ENCODE measurements at regions not wholly inside any gene's neighbourhood (a gene's known extent, or its start where the extent isn't known, plus 50 kb on each side); places are given as distances from the start of the nearest gene placed in this dataset.

- H3K27me3 ChIP-seq = no peaks in the 10 kb centered on the region
- no peak for TF ChIP-seq EP300 (IDR thresholded peaks at IDR 0.05)
- H3K4me3 ChIP-seq = no peak overlapping the region
- no peaks in the 10 kb centered on the region for H3K4me1 ChIP-seq
- no peaks in the 10 kb centered on the region for H3K36me3 ChIP-seq
- no peaks in the 10 kb centered on the region for H3K9me3 ChIP-seq
- H3K27ac ChIP-seq = no peak overlapping the region
- 91 to 95% methylated on average over 3 of the region's 3 CpGs for WGBS, 2 donors
- DNase-seq (ENCODE audit: low spot score in 2 of 2) = no peak
These were observed 487.9 kb downstream of the STK39 start for GRCh38 chr2:167759531-167759930.

GRCh38 chr2:167758292-167758691, 489.1 kb downstream of the STK39 start:
- Histone ChIP-seq H3K9me3 (no peaks in the 10 kb centered on the region), H3K4me1 (no peaks in the 10 kb centered on the region), H3K27ac (no peak overlapping the region), H3K36me3 (no peaks in the 10 kb centered on the region), H3K27me3 (no peaks in the 10 kb centered on the region), H3K4me3 (no peak overlapping the region)
- WGBS, 2 donors = 70 to 74% methylated on average over 6 of the region's 6 CpGs
- no peak for DNase-seq (ENCODE audit: low spot score in 2 of 2)
- TF ChIP-seq EP300 (IDR thresholded peaks at IDR 0.05) (no peak), CTCF (IDR thresholded peaks at IDR 0.05) (no peak), POLR2A (IDR thresholded peaks at IDR 0.05) (no peak)

- WGBS, 2 donors = 25 to 34% methylated on average over 9 of the region's 9 CpGs
- DNase-seq (ENCODE audit: low spot score in 2 of 2) = no peak
- Histone ChIP-seq H3K4me3 (no peak overlapping the region), H3K36me3 (no peaks in the 10 kb centered on the region), H3K4me1 (no peaks in the 10 kb centered on the region), H3K9me3 (no peaks in the 10 kb centered on the region), H3K27me3 (no peaks in the 10 kb centered on the region), H3K27ac (no peak overlapping the region)
- no peak for TF ChIP-seq EP300 (IDR thresholded peaks at IDR 0.05)
- TF ChIP-seq CTCF (IDR thresholded peaks at IDR 0.05) = no peak
These were observed 490.9 kb downstream of the STK39 start for GRCh38 chr2:167756446-167756845.

GRCh38 chr2:167753142-167753541, 494.3 kb downstream of the STK39 start:
- no peaks in the 10 kb centered on the region for H3K27me3 ChIP-seq
- TF ChIP-seq EP300 (IDR thresholded peaks at IDR 0.05) = no peak
- H3K4me3 ChIP-seq = no peak overlapping the region
- WGBS, 2 donors = 89 to 97% methylated on average over 3 of the region's 3 CpGs
- no peaks in the 10 kb centered on the region for H3K36me3 ChIP-seq
- H3K4me1 ChIP-seq = no peaks in the 10 kb centered on the region
- H3K27ac ChIP-seq = no peak overlapping the region
- DNase-seq (ENCODE audit: low spot score in 2 of 2) = no peak
- H3K9me3 ChIP-seq = no peaks in the 10 kb centered on the region

- Histone ChIP-seq H3K9me3 (no peaks in the 10 kb centered on the region), H3K4me1 (no peaks in the 10 kb centered on the region), H3K4me3 (no peak overlapping the region), H3K27ac (no peak overlapping the region), H3K27me3 (no peaks in the 10 kb centered on the region), H3K36me3 (no peaks in the 10 kb centered on the region)
- no peak for DNase-seq (ENCODE audit: low spot score in 2 of 2)
- no peak for TF ChIP-seq CTCF (IDR thresholded peaks at IDR 0.05)
- WGBS, 2 donors = 50 to 95% methylated on average over 1 of the region's 1 CpG
These were observed 494.7 kb downstream of the STK39 start for GRCh38 chr2:167752734-167753133.

- WGBS, 2 donors = 88 to 98% methylated on average over 3 of the region's 3 CpGs
These were observed 496.7 kb downstream of the STK39 start for GRCh38 chr2:167750675-167751074.

More at GRCh38 chr2:167750675-167751074, 496.7 kb downstream of the STK39 start:
- Histone ChIP-seq H3K27me3 (no peaks in the 10 kb centered on the region), H3K27ac (no peak overlapping the region), H3K4me3 (no peak overlapping the region), H3K9me3 (no peaks in the 10 kb centered on the region), H3K36me3 (no peaks in the 10 kb centered on the region), H3K4me1 (no peaks in the 10 kb centered on the region)
- no peak for DNase-seq (ENCODE audit: low spot score in 2 of 2)
- TF ChIP-seq EP300 (IDR thresholded peaks at IDR 0.05) = no peak
- no peak for TF ChIP-seq POLR2A (IDR thresholded peaks at IDR 0.05)
- TF ChIP-seq CTCF (IDR thresholded peaks at IDR 0.05) = no peak
